ENCODE measurements at regions not wholly inside any gene's neighbourhood (a gene's known extent, or its start where the extent isn't known, plus 50 kb on each side); places are given as distances from the start of the nearest gene placed in this dataset.
"Not testable (repeated sequence)": the region's sequence is repeated elsewhere in the genome, so short reads cannot be mapped to it uniquely, and the experiment has no call there.

- Histone ChIP-seq H3K9me3 (ENCODE audit: low read depth) (no peaks in the 10 kb centered on the region), H3K4me1 (ENCODE audit: insufficient read depth) (no peaks in the 10 kb centered on the region), H3K9me2 (replicated peaks; ENCODE audit: insufficient read depth) (no peaks in the 10 kb centered on the region), H3K27ac (no peak overlapping the region), H3K4me2 (no peak overlapping the region), H2AFZ (no peak overlapping the region), H3K27me3 (no peaks in the 10 kb centered on the region), H3K4me3 (no peak overlapping the region), H4K20me1 (ENCODE audit: insufficient read depth, poor library complexity, severe bottlenecking) (no peaks in the 10 kb centered on the region), H3K79me2 (no peaks in the 10 kb centered on the region), H3K36me3 (replicated peaks; ENCODE audit: insufficient read depth, low read depth) (no peaks in the 10 kb centered on the region)
- TF ChIP-seq, protein P1, sequence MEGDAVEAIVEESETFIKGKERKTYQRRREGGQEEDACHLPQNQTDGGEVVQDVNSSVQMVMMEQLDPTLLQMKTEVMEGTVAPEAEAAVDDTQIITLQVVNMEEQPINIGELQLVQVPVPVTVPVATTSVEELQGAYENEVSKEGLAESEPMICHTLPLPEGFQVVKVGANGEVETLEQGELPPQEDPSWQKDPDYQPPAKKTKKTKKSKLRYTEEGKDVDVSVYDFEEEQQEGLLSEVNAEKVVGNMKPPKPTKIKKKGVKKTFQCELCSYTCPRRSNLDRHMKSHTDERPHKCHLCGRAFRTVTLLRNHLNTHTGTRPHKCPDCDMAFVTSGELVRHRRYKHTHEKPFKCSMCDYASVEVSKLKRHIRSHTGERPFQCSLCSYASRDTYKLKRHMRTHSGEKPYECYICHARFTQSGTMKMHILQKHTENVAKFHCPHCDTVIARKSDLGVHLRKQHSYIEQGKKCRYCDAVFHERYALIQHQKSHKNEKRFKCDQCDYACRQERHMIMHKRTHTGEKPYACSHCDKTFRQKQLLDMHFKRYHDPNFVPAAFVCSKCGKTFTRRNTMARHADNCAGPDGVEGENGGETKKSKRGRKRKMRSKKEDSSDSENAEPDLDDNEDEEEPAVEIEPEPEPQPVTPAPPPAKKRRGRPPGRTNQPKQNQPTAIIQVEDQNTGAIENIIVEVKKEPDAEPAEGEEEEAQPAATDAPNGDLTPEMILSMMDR (IDR thresholded peaks at IDR 0.05; ENCODE audit: poor library complexity) = no peak
- no peak for TF ChIP-seq EZH2 (IDR thresholded peaks at IDR 0.05; ENCODE audit: borderline replicate concordance)
- TF ChIP-seq EZH2phosphoT487 (IDR thresholded peaks at IDR 0.05; ENCODE audit: low read depth, severe bottlenecking, unreplicated experiment) = no peak
- WGBS (ENCODE audit: low lambda C conversion rate, missing lambda C conversion rate) = 94% methylated on average over 3 of the region's 3 CpGs
- DNase-seq (ENCODE audit: low spot score) = no peak
These were observed 1550.8 kb upstream of the SLC10A2 start for GRCh38 chr13:104616990-104617389.

DNA sequence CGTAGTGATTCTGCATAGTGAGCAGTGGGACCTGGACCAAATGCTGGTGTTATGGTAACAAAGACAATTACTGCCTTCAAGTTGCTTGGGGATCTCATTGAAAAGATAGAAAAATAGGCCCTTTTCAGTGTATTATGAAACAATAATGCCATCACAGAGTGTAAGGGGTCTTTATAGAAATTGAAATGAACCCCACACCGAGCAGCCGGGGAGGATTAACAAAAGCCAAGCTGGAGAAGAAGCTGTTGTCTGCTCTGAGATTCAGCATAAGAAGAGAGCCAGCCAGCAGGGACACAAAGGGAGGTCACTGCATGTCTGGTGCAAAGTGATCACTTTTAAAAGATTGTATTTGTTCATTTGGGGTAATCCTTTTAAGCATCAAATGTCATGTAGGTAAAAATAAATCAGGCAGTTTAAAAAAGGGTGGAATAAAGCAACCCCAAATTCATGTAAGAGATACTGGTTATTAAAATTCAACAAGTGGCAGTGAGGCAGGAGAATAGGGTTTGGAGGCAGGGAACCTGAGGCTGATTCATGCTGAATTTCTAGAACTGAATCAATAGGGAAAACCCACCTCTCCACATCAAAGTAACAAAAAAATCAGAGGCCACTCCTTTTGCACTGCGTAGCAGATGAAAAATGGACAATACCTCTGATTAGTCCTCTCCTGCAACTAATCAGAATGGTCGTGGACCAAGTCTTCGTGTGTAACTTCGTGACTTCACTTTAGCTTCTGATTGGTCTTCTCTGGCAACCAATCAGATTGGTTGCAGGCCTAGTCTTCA is 1548.3 kb upstream of the SLC10A2 start:
- WGBS (ENCODE audit: low lambda C conversion rate, missing lambda C conversion rate) = 84% methylated on average over 7 of the region's 7 CpGs
- Histone ChIP-seq H3K79me2 (no peaks in the 10 kb centered on the region), H3K9me3 (ENCODE audit: low read depth) (no peaks in the 10 kb centered on the region), H3K27me3 (no peaks in the 10 kb centered on the region), H3K4me1 (ENCODE audit: insufficient read depth) (no peaks in the 10 kb centered on the region), H2AFZ (no peak overlapping the region), H3K4me2 (no peak overlapping the region), H3K27ac (no peak overlapping the region), H3K9me2 (replicated peaks; ENCODE audit: insufficient read depth) (no peaks in the 10 kb centered on the region), H4K20me1 (ENCODE audit: insufficient read depth, poor library complexity, severe bottlenecking) (no peaks in the 10 kb centered on the region), H3K4me3 (no peak overlapping the region), H3K36me3 (replicated peaks; ENCODE audit: insufficient read depth, low read depth) (no peaks in the 10 kb centered on the region)
- DNase-seq (ENCODE audit: low spot score) = no peak
- TF ChIP-seq EZH2 (IDR thresholded peaks at IDR 0.05; ENCODE audit: borderline replicate concordance) = no peak
- TF ChIP-seq, protein P1 (IDR thresholded peaks at IDR 0.05; ENCODE audit: poor library complexity) = no peak
- no peak for TF ChIP-seq EZH2phosphoT487 (IDR thresholded peaks at IDR 0.05; ENCODE audit: low read depth, severe bottlenecking, unreplicated experiment)

DNA sequence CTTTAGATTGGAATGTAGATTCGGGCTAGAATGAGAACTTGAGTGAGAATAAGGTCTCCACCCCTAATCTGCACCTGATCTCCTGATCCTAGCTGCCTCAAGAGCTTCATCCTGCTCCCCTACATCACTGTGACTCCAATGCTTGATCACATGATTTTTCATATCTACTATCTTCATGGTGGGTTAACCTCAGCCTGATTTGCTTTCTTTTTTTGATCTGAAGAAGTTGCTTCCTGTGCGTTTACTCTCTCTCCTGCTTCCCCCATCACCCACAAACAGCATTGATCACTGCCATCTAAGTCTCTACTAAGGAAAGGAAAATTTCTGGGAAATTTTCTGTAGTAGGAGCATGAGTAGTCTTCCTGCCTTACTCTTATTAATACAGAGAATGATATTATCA is 1542.1 kb upstream of the SLC10A2 start:
- 83% methylated on average over 2 of the region's 2 CpGs for WGBS (ENCODE audit: low lambda C conversion rate, missing lambda C conversion rate)
- H3K36me3 ChIP-seq (replicated peaks; ENCODE audit: insufficient read depth, low read depth) = no peaks in the 10 kb centered on the region
- no peaks in the 10 kb centered on the region for H3K79me2 ChIP-seq
- TF ChIP-seq EZH2phosphoT487 (IDR thresholded peaks at IDR 0.05; ENCODE audit: low read depth, severe bottlenecking, unreplicated experiment) (no peak), EZH2 (IDR thresholded peaks at IDR 0.05; ENCODE audit: borderline replicate concordance) (no peak)
- TF ChIP-seq, protein P1 (IDR thresholded peaks at IDR 0.05; ENCODE audit: poor library complexity) = no peak
- H3K27ac ChIP-seq = no peak overlapping the region
- no peak overlapping the region for H3K4me3 ChIP-seq
- no peaks in the 10 kb centered on the region for H4K20me1 ChIP-seq (ENCODE audit: insufficient read depth, poor library complexity, severe bottlenecking)
- H3K27me3 ChIP-seq = no peaks in the 10 kb centered on the region
- H2AFZ ChIP-seq = no peak overlapping the region
- no peak overlapping the region for H3K4me2 ChIP-seq
- no peak for DNase-seq (ENCODE audit: low spot score)
- no peaks in the 10 kb centered on the region for H3K4me1 ChIP-seq (ENCODE audit: insufficient read depth)
- no peaks in the 10 kb centered on the region for H3K9me3 ChIP-seq (ENCODE audit: low read depth)
- no peaks in the 10 kb centered on the region for H3K9me2 ChIP-seq (replicated peaks; ENCODE audit: insufficient read depth)

DNA sequence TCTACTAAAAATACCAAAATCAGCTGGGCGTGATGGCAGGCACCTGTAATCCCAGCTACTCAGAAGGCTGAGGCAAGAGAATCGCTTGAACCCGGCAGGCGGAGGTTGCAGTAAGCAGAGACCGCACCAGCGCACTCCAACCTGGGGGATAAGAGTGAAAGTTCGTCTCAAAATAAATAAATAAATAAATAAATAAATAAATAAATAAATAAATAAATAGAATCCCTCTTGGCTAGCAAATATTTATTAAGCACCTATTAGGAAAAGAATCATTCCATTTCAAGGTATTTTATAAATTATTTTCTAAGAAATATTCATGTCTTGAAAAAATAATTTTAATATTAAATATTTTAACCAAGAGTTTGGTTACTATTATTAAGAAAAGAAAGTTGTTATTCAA is 1539.2 kb upstream of the SLC10A2 start:
- H3K4me3 ChIP-seq; H3K4me2 ChIP-seq; H4K20me1 ChIP-seq (ENCODE audit: insufficient read depth, poor library complexity, severe bottlenecking); H3K9me2 ChIP-seq (replicated peaks; ENCODE audit: insufficient read depth); H3K27ac ChIP-seq; DNase-seq (ENCODE audit: low spot score); H2AFZ ChIP-seq; H3K9me3 ChIP-seq (ENCODE audit: low read depth); H3K36me3 ChIP-seq (replicated peaks; ENCODE audit: insufficient read depth, low read depth); H3K27me3 ChIP-seq; H3K4me1 ChIP-seq (ENCODE audit: insufficient read depth); H3K79me2 ChIP-seq: not testable (repeated sequence)
- 92% methylated on average over 7 of the region's 7 CpGs for WGBS (ENCODE audit: low lambda C conversion rate, missing lambda C conversion rate)

Data from hepatocyte (in vitro differentiated cells).